Transverse colon (tissue), 4 donors: ENCODE measurements at regions not wholly inside any gene's neighbourhood (a gene's known extent, or its start where the extent isn't known, plus 50 kb on each side); places are given as distances from the start of the nearest gene placed in this dataset.

Experiments
- DNase-seq: peaks from one replicate; pipeline ENCODE4 v3.0.0-alpha.2; 2019
- H3K27ac ChIP-seq, 4 donors: fragments of 200-600 bp; sonication (generic); 2 replicates each; pipeline ENCODE4 v1.5.1; 2016 to 2018; ENCODE audit warnings: inconsistent platforms in 4 of 4
- H3K27me3 ChIP-seq: fragments of 200-600 bp; sonication (generic); 2 replicates; pipeline ENCODE4 v1.5.1; 2017; ENCODE audit warnings: inconsistent platforms
- H3K36me3 ChIP-seq, 4 donors: fragments of 200-600 bp; sonication (generic); 2 replicates each; pipeline ENCODE4 v1.5.1; 2017 to 2019; ENCODE audit warnings: inconsistent platforms in 4 of 4
- H3K4me1 ChIP-seq, 4 donors: fragments of 200-600 bp; sonication (generic); 2 replicates each; pipeline ENCODE4 v1.5.1; 2017 to 2020; ENCODE audit warnings: inconsistent platforms in 4 of 4
- H3K4me3 ChIP-seq, 4 donors: fragments of 200-600 bp; sonication (generic); 1 replicate in 1 of 4; 2 replicates in 3 of 4; pipeline versions ENCODE4 v1.5.1 to v1.6.1; 2017 to 2019; ENCODE audit warnings: inconsistent platforms in 4 of 4
- H3K9me3 ChIP-seq, 2 donors: fragments of 200-600 bp; sonication (generic); 2 replicates each; pipeline ENCODE4 v1.5.1; 2017 to 2019; ENCODE audit warnings: inconsistent platforms in 2 of 2
- CTCF ChIP-seq, 5 experiments: fragments of 200-600 bp in 3 of 5; fragments of 450-650 bp in 2 of 5; sonication (generic) in 3 of 5; IDR thresholded peaks; 1 replicate in 2 of 5; 2 replicates in 3 of 5; pipeline ENCODE4 v1.5.1; 2016 to 2017; ENCODE audit warnings: antibody characterized with exemption in 5 of 5, inconsistent platforms in 3 of 5, mild to moderate bottlenecking in 2 of 5, moderate library complexity in 1 of 5
- EP300 ChIP-seq: sonication (generic); formaldehyde crosslinking; IDR thresholded peaks from one replicate; pipeline ENCODE4 v1.6.1; 2017; ENCODE audit warnings: antibody characterized with exemption, low read depth
- POLR2A ChIP-seq: fragments of 450-650 bp; IDR thresholded peaks from one replicate; pipeline ENCODE4 v1.6.1; 2016; ENCODE audit warnings: antibody characterized with exemption, mild to moderate bottlenecking, moderate library complexity
- POLR2AphosphoS5 ChIP-seq, 3 donors: sonication (generic); formaldehyde crosslinking; IDR thresholded peaks; one replicate each; pipeline ENCODE4 v1.6.1; 2016; ENCODE audit warnings: antibody characterized with exemption in 3 of 3
- WGBS, 2 donors: methylation state at CpG; one replicate each; pipeline ENCODE4 v1.1.5; 2018; ENCODE audit warnings: low coverage in 1 of 2; 5-methylcytosine and 5-hydroxymethylcytosine counted together
- in situ Hi-C, 4 donors: fragments of 200-750 bp; cut with MboI; loops; one replicate each; pipeline versions ENCODE4 v1.15.0 to v1.15.1; 2017; ENCODE audit warnings: low sequenced_read_pairs in 3 of 4, low pct_ligation_motif_present in 1 of 4, low pct_unique_long_range_greater_than_20kb in 1 of 4
- intact Hi-C: fragments of 100-400 bp; cut with DNase I; formaldehyde crosslinking; loops from one replicate; pipeline ENCODE4 v1.15.1; 2023; ENCODE audit warnings: low total_unique reads

- Histone ChIP-seq H3K4me1 (no peaks in the 10 kb centered on the region), H3K4me3 (no peak overlapping the region)
- TF ChIP-seq POLR2AphosphoS5 (IDR thresholded peaks at IDR 0.05) (no peak), POLR2A (no peak), EP300 (no peak), CTCF (IDR thresholded peaks at IDR 0.05) (no peak)
Measured at GRCh38 chr19:29107831-29108230, 105.1 kb downstream of the UQCRFS1 start.

GRCh38 chr19:29106346-29106885 is 106.5 kb downstream of the UQCRFS1 start:
- H3K4me3 ChIP-seq, result no peak overlapping the region
- H3K27me3 ChIP-seq, result no peaks in the 10 kb centered on the region
- intact Hi-C loops (no loop called here), in situ Hi-C loops (no loop called here)
- no peaks in the 10 kb centered on the region for H3K4me1 ChIP-seq
- no peak overlapping the region for H3K27ac ChIP-seq
- H3K36me3 ChIP-seq, result no peaks in the 10 kb centered on the region
- H3K9me3 ChIP-seq, result no peaks in the 10 kb centered on the region
- whole genome bisulfite sequencing, 2 donors, result 66 to 77% methylated on average over 4 to 7 of the region's 7 CpGs
- no peak for DNase-seq
- TF ChIP-seq EP300 (no peak), CTCF (IDR thresholded peaks at IDR 0.05) (no peak), POLR2A (no peak), POLR2AphosphoS5 (IDR thresholded peaks at IDR 0.05) (no peak)

More at GRCh38 chr19:29107831-29108230, 105.1 kb downstream of the UQCRFS1 start:
- Histone ChIP-seq H3K27me3 (no peaks in the 10 kb centered on the region), H3K9me3 (no peaks in the 10 kb centered on the region), H3K27ac (no peak overlapping the region), H3K36me3 (no peaks in the 10 kb centered on the region)
- WGBS, 2 donors, result 43 to 56% methylated on average over 5 to 6 of the region's 6 CpGs
- in situ Hi-C loops (no loop called here), intact Hi-C loops (no loop called here)
- no peak for DNase-seq

GRCh38 chr19:29105629-29106292 is 107.2 kb downstream of the UQCRFS1 start:
- no peaks in the 10 kb centered on the region for H3K9me3 ChIP-seq
- H3K4me3 ChIP-seq, result no peak overlapping the region
- H3K4me1 ChIP-seq, result no peaks in the 10 kb centered on the region
- TF ChIP-seq CTCF (IDR thresholded peaks at IDR 0.05) (no peak), EP300 (no peak), POLR2AphosphoS5 (IDR thresholded peaks at IDR 0.05) (no peak), POLR2A (no peak)
- H3K27me3 ChIP-seq, result no peaks in the 10 kb centered on the region
- intact Hi-C loops, result no loop called here
- no peaks in the 10 kb centered on the region for H3K36me3 ChIP-seq
- WGBS, 2 donors, result 63 to 72% methylated on average over 2 to 11 of the region's 11 CpGs
- H3K27ac ChIP-seq, result no peak overlapping the region
- no peak for DNase-seq
- in situ Hi-C loops, result no loop called here

GRCh38 chr19:29104605-29105241 is 108.2 kb downstream of the UQCRFS1 start:
- Histone ChIP-seq H3K4me3 (no peak overlapping the region), H3K4me1 (no peaks in the 10 kb centered on the region), H3K27ac (no peak overlapping the region), H3K9me3 (no peaks in the 10 kb centered on the region), H3K27me3 (no peaks in the 10 kb centered on the region), H3K36me3 (no peaks in the 10 kb centered on the region)
- intact Hi-C loops, result no loop called here
- DNase-seq, result no peak
- TF ChIP-seq POLR2AphosphoS5 (IDR thresholded peaks at IDR 0.05), result no peak
- no peak for TF ChIP-seq CTCF (IDR thresholded peaks at IDR 0.05)
- no peak for TF ChIP-seq POLR2A
- TF ChIP-seq EP300, result no peak
- 89 to 100% methylated on average over 1 to 10 of the region's 10 CpGs for WGBS, 2 donors
- in situ Hi-C loops, result no loop called here
